ENCODE measurements at regions not wholly inside any gene's neighbourhood (a gene's known extent, or its start where the extent isn't known, plus 50 kb on each side); places are given as distances from the start of the nearest gene placed in this dataset.

DNA sequence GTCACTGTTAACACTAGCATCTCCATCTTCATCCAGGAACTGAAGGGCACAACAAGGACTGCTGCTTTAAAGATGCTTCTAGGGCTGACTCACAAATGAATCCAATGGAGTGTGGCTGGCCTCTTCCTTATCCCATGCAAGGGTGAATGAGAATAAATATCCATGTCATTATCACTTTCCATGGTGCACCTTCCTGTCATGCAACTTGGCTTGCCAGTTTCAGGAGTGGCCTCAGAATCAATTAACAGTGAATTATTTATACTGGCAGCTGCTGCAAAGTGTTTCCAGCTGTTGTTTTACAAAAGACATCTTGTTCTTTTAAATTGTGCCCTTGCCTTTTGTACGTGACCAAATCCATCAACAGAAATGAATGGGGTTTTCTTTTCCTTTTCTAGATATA lies 499.3 kb upstream of the TMEM132C start:
- H3K27ac Mint-ChIP-seq: no peak overlapping the region
- ATAC-seq (no peak), DNase-seq (no peak)
- H3K4me1 Mint-ChIP-seq: no peaks in the 10 kb centered on the region
- peaks cover 9 to 13% of the 10 kb centered on the region in 2 donors for H3K9me3 Mint-ChIP-seq
- H3K4me3 Mint-ChIP-seq: no peak overlapping the region
- H3K27me3 Mint-ChIP-seq: no peaks in the 10 kb centered on the region

DNA sequence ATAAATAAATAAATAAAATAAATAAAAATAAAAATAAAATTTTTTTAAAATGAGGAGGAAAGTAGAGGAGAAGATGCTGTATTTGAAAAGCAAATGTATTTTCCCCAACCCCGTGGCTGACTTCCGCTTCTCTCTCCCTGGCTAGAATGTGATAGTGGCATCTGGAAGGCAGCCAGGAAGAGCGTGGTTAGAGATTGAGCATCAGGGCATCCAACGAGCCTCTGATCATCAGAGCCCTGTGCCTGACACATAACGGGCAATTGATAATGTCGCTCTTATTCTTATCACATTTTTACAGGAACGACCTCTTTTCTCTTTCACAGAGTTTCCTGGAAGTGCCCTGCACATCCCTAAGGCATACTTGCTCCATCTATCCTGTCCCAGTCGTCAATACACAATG lies 496.9 kb upstream of the TMEM132C start:
- no peak overlapping the region for H3K27ac Mint-ChIP-seq
- DNase-seq (no peak), ATAC-seq (no peak)
- no peak overlapping the region for H3K4me3 Mint-ChIP-seq
- no peaks in the 10 kb centered on the region for H3K27me3 Mint-ChIP-seq
- no peaks in the 10 kb centered on the region for H3K4me1 Mint-ChIP-seq
- H3K9me3 Mint-ChIP-seq: peaks cover 0 to 6% of the 10 kb centered on the region in 2 donors

DNA sequence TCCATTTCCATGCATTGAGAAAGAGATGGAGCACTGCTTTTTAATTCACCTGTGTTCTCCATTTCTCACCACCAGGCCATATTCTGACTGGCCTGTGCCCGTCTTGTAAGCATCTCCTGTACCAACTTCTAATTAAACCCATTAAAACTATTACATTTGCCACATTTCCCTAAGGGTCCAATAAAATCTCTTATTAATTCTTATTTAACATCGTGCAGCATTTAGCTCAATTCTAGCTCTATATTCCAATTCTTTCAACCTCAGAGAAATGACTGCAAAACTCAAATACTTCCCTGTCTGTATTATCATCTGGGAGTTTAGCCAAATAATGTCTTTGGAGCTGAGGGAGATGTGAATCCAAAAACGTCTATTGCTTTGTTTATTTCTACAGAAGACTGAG lies 495.4 kb upstream of the TMEM132C start:
- Mint-ChIP-seq H3K27me3 (no peaks in the 10 kb centered on the region), H3K4me1 (no peaks in the 10 kb centered on the region), H3K4me3 (no peak overlapping the region), H3K27ac (no peak overlapping the region), H3K9me3 (peaks cover 0 to 6% of the 10 kb centered on the region in 2 donors)
- DNase-seq: no peak
- ATAC-seq: no peak

DNA sequence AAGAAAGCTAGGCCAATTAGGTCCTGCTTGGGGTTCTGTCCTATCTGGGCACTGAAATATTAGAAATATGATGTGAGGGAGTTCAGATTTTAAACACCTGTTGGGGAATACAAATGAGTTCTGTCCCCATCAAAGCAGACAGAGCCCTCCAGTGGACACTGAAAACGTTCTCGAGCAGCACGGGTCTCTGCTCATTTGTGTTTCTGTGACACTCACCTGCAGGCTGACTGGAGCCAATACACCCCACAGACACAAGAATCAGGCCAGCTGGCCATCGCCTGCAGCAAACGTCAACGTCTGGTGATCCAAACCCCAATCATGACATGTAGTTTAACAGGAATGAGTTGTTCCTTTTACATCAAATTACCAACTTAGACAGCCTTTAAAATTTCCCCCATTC lies 493.4 kb upstream of the TMEM132C start:
- no peaks in the 10 kb centered on the region for H3K27me3 Mint-ChIP-seq
- ATAC-seq (no peak), DNase-seq (no peak)
- no peaks in the 10 kb centered on the region for H3K4me1 Mint-ChIP-seq
- H3K27ac Mint-ChIP-seq: no peak overlapping the region
- no peak overlapping the region for H3K4me3 Mint-ChIP-seq
- peaks cover 0 to 14% of the 10 kb centered on the region in 2 donors for H3K9me3 Mint-ChIP-seq

DNA sequence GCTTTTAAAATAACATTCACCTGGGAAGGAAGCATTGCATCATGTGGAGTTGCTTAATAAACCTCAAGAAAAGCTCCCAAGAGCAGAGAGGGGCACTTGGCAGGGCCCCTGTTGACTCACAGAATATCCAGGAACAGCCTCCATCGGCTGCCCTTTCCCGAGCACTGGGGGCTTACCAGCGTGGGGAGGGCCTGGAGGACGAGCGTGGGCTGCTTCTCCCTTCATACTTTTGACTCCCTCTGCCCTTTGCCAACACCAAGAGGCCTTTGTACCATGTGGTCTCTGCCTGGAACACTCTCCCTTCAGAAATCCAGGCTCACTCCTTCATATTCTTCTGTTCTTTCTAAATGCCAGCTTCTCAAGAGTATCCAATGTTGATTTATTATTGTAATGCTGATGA lies 492.1 kb upstream of the TMEM132C start:
- ATAC-seq (no peak), DNase-seq (no peak)
- H3K27ac Mint-ChIP-seq: no peak overlapping the region
- H3K4me1 Mint-ChIP-seq: no peaks in the 10 kb centered on the region
- no peak overlapping the region for H3K4me3 Mint-ChIP-seq
- H3K9me3 Mint-ChIP-seq: peaks cover 0 to 22% of the 10 kb centered on the region in 2 donors
- no peaks in the 10 kb centered on the region for H3K27me3 Mint-ChIP-seq

DNA sequence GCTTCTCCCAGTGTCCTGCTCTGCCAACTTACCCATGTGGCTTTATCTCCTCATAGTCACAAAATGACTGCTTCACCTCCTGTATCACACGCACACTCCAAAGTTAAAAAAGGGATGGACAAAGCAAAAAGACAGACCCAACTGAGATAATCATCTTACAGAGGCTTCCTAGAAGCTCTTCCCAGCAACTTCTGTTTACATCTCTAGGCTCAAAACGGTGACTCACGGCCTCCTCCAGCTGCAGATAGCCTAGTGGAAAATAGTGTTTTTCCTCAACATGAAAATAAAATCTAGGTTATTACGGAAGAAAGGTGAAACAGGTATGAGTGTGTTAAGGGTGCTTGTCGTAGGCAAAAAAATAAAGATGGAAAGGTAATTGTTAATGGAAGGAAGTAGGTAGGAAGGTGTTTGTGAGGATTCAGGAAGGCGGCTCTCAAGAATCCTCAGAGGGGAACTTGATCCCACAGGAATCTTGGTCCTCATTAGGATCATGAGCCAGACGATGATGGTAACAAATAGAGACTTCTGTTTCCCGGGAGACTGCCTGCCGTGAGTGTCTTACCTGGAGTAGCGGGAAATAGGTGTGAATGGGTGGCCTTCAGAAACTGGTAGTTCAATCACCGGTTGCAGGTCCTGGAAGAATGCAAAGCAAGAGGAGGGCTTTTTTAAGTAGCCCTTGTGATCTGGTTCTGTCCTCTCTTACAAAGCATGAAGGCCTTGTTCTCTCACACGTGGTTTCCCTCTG lies 487.5 kb upstream of the TMEM132C start:
- no peak for DNase-seq
- peaks cover 0 to 16% of the 10 kb centered on the region in 2 donors for H3K9me3 Mint-ChIP-seq

DNA sequence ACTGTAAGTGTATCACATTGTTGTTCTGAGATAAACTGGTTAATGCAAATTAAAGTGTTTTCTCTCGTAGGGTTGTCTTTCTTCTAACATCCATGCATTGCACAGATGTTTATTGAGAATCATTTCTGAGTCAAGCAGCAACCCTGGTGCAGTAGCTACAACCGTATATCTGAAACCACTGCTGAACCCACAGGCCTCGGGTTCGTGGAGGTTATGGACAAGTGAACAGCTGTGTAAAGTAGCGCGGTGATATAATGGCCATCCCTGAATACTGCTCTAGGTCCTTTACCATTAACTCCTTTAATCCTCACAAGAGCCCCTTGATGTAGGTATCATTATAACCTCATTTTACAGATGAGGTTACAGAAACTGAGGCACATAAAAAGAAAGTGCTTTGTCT lies 486.1 kb upstream of the TMEM132C start:
- no peaks in the 10 kb centered on the region for H3K27me3 Mint-ChIP-seq
- H3K27ac Mint-ChIP-seq: no peak overlapping the region
- H3K4me3 Mint-ChIP-seq: no peak overlapping the region
- H3K9me3 Mint-ChIP-seq: peaks cover 0 to 16% of the 10 kb centered on the region in 2 donors
- no peaks in the 10 kb centered on the region for H3K4me1 Mint-ChIP-seq
- no peak for ATAC-seq
- DNase-seq: no peak

More for the DNA sequence above, 487.5 kb upstream of the TMEM132C start:
- Mint-ChIP-seq H3K27me3 (no peaks in the 10 kb centered on the region), H3K4me1 (no peaks in the 10 kb centered on the region), H3K4me3 (no peak overlapping the region), H3K27ac (no peak overlapping the region)
- ATAC-seq: no peak

DNA sequence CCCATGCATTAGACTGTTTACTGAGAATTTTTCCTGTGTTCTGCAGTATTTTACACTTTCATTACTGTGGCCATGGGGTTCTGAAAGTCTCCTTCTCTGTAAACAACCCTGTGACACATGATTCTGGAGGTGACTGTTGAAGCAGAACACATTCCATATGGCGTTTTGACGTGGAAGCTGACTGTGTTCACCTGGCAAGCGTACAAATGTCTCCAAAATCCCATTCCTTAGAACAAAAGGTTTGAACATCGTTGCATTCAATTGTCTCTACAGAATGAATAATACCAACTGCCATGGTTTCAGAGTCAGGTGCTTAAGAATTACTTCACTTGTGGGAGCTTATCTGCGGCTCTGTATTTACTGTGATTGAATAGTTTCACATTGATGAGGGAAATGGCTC lies 485.6 kb upstream of the TMEM132C start:
- no peak overlapping the region for H3K27ac Mint-ChIP-seq
- DNase-seq: no peak
- ATAC-seq: no peak
- H3K4me1 Mint-ChIP-seq: no peaks in the 10 kb centered on the region
- no peak overlapping the region for H3K4me3 Mint-ChIP-seq
- H3K27me3 Mint-ChIP-seq: no peaks in the 10 kb centered on the region
- H3K9me3 Mint-ChIP-seq: peaks cover 0 to 16% of the 10 kb centered on the region in 2 donors

DNA sequence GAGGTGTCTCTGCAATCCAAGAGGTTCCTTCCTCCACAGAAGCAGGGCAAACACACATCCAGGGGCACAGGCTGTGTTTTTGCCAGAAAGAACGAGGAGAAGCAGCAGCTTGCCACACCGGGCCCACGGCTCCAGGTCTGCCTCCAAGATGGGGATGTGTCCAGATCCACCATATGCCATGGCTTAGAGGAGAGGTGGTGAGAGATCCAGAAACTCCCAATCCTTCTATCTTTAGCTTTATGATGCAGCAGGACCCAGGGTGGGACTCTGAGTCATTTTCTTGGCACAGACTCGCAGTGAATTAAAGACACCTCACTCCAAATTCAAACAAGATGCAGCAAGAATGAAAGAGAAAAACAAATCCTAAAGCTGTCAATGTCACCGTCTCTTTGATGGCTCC lies 481.4 kb upstream of the TMEM132C start:
- Mint-ChIP-seq H3K4me1 (no peaks in the 10 kb centered on the region), H3K9me3 (peaks cover 5 to 21% of the 10 kb centered on the region in 2 donors), H3K27ac (no peak overlapping the region), H3K27me3 (no peaks in the 10 kb centered on the region), H3K4me3 (no peak overlapping the region)
- DNase-seq (no peak), ATAC-seq (no peak)

DNA sequence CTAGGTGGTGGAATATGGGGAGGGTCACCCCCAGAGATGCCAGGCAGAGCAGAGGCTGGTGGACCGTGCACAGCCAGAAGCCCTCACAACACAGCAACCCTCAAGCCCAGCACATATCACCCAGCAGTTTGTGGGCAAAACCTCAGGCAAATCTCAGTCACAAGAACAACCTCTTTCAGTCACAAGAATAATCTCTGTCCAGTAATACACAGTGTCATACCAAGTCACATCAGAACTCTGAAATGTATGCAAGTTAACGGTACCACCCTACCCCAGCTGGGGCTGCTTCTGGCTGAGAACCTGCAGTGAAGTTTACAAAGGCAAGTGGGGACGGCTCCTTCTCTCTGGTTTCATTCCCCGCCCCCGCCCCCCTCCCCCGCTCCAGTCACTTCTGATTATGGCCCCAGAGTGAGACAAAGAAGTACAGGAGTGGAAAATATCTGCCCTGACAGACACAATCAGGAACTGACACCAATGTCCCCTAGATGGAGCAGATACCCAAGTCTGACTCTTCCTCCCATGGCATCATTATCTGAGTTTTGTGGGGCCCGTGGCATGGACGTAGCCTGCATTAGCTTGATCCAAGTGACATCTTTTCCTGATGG lies 480.9 kb upstream of the TMEM132C start:
- no peak overlapping the region for H3K4me3 Mint-ChIP-seq
- ATAC-seq: no peak
- H3K9me3 Mint-ChIP-seq: peaks cover 5 to 21% of the 10 kb centered on the region in 2 donors
- no peak overlapping the region for H3K27ac Mint-ChIP-seq
- H3K4me1 Mint-ChIP-seq: no peaks in the 10 kb centered on the region
- H3K27me3 Mint-ChIP-seq: no peaks in the 10 kb centered on the region
- no peak for DNase-seq

DNA sequence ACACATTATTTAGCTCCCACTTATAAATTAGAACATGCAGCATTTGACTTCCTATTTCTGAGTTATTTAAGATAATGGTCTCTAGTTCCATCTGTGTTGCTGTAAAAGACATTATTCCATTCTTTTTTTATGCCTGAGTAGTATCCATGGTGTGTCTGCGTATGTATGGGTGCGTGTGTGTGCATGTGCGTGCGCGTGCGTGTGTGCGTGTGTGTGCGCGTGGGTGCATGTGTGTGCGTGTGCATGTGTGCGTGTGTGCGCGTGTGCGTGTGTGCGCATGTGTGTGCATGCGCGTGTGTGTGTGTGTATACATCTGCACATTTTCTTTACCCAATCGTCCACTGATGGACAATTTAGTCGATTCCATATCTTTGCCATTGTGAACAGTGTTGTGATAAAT lies 479.4 kb upstream of the TMEM132C start:
- no peaks in the 10 kb centered on the region for H3K4me1 Mint-ChIP-seq
- H3K4me3 Mint-ChIP-seq: no peak overlapping the region
- peaks cover 5 to 21% of the 10 kb centered on the region in 2 donors for H3K9me3 Mint-ChIP-seq
- ATAC-seq (no peak), DNase-seq (no peak)
- no peak overlapping the region for H3K27ac Mint-ChIP-seq
- H3K27me3 Mint-ChIP-seq: no peaks in the 10 kb centered on the region

DNA sequence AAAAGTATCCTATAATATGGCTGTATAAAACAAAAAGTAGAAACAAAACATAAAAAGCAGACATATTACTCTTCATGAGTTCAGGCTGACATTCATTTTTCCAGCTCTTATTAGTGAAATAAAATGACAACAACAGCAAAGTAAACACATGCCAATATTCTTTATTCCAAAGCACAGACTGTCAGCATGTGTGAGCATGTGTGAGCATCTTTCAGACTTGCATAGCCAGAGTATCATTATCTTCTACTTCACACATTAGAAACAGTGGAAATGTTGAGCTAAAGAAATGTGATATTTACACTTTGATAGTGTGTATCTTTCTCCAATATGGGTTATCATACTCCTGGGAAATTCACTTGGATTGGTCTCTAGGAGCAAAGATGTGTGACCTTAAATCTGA lies 476.6 kb upstream of the TMEM132C start:
- H3K4me1 Mint-ChIP-seq: no peaks in the 10 kb centered on the region
- no peak overlapping the region for H3K27ac Mint-ChIP-seq
- no peak for DNase-seq
- no peaks in the 10 kb centered on the region for H3K27me3 Mint-ChIP-seq
- H3K4me3 Mint-ChIP-seq: no peak overlapping the region
- no peak for ATAC-seq
- H3K9me3 Mint-ChIP-seq: peaks cover 5 to 30% of the 10 kb centered on the region in 2 donors

DNA sequence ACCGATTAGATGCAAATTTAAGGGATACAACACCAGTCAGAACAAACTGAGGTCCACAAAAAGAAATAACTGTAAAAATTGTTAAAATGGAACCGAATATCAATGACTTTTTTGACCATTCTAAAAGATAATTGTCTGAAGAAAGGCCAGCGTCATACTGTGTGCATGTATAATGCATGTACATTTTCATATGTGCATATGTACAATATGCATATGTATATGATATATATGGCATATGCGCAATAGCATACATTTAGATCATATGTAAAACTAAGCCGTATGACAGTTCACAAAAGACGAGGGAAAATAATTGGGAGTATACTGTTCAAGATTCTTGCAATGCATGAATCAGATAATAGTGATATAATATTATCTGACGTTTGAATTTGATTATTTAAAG lies 475.8 kb upstream of the TMEM132C start:
- DNase-seq (no peak), ATAC-seq (no peak)
- Mint-ChIP-seq H3K9me3 (peaks cover 5 to 30% of the 10 kb centered on the region in 2 donors), H3K4me3 (no peak overlapping the region), H3K27me3 (no peaks in the 10 kb centered on the region), H3K27ac (no peak overlapping the region), H3K4me1 (no peaks in the 10 kb centered on the region)

DNA sequence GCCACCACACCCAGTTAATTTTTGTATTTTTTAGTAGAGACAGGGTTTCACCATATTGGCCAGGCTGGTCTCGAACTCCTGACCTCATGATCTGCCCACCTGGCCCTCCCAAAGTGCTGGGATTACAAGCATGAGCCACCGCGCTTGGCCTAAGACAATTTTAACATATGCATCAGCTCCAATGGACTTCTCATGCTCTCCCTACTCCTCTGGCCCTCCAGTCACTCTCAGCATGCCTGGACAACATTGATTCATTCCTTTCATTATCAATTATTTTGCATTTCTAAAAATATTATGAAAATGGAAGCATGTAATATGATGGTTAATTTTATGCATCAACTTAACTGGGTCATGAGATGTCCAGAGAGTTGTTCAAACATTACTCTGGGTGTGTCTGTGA lies 469.1 kb upstream of the TMEM132C start:
- Mint-ChIP-seq H3K9me3 (peaks cover 5 to 23% of the 10 kb centered on the region in 2 donors), H3K27ac (no peak overlapping the region), H3K27me3 (no peaks in the 10 kb centered on the region), H3K4me3 (no peak overlapping the region), H3K4me1 (no peaks in the 10 kb centered on the region)
- ATAC-seq (no peak), DNase-seq (no peak)

DNA sequence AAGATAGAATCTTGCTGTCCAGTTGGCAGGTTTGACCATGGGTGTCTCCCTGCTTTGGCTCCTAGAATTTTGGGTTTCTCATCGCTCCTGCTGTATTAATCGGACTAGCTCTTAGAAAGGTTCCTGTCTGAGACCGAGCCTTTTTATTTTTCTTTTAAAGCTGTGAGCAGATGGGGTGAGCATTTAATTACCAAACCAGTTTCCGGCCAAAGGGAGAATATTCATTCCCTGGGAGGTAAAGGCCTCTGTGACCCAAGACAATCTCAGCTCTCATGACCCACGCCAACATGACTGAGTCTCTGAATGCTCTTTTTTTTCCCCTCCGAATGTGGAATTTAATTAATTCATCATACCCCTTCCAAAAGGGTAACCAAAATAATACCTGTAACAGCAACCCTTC lies 464.7 kb upstream of the TMEM132C start:
- Mint-ChIP-seq H3K27ac (no peak overlapping the region), H3K9me3 (peaks cover 5 to 15% of the 10 kb centered on the region in 2 donors), H3K4me1 (no peaks in the 10 kb centered on the region), H3K4me3 (no peak overlapping the region), H3K27me3 (no peaks in the 10 kb centered on the region)
- ATAC-seq (no peak), DNase-seq (no peak)

DNA sequence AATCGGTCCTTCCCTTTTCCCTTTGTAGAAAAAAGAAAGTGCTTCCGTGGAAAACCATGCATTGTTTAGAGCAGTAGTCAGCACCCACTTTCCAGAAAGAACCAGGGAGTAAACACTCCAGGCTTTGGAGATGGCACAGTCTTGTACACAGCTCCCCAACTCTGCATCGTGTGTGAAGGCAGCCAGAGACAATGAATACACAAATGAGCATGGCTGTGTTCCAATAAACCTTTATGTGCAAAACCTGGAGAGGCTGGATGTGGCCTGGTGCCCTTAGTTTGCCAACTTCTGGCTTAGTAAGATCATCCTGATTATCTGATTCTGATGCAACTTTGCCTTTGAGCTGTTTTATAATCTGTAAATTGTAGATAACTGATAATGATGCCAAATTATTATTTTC lies 463.4 kb upstream of the TMEM132C start:
- Mint-ChIP-seq H3K9me3 (peaks cover 11 to 13% of the 10 kb centered on the region in 2 donors), H3K27me3 (no peaks in the 10 kb centered on the region), H3K4me1 (no peaks in the 10 kb centered on the region), H3K27ac (no peak overlapping the region), H3K4me3 (no peak overlapping the region)
- no peak for ATAC-seq
- no peak for DNase-seq

DNA sequence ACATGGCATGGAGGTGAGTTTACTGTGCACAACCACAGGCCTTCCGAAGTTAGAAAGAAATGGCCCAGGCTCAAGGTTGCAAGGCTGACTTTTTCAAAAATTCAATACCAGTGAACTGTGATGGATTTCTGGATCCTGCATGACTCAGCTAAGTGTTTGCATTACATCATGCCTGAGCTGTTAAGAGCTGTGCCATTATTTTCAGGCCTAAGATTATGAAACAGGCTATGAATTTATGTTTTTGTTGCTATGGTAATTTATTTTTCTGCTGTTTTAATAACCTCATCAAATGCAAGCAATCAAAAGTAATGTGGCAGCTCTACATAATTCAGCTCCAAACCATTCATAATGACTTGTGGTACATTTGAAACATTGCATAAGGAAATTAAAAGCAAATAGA lies 457.7 kb upstream of the TMEM132C start:
- ATAC-seq: no peak
- Mint-ChIP-seq H3K27me3 (no peaks in the 10 kb centered on the region), H3K4me1 (no peaks in the 10 kb centered on the region), H3K27ac (no peak overlapping the region), H3K4me3 (no peak overlapping the region), H3K9me3 (peaks cover 7 to 17% of the 10 kb centered on the region in 2 donors)
- no peak for DNase-seq
